Kidney epithelial cell (primary cell): ENCODE measurements at regions not wholly inside any gene's neighbourhood (a gene's known extent, or its start where the extent isn't known, plus 50 kb on each side); places are given as distances from the start of the nearest gene placed in this dataset.
"Not testable (repeated sequence)": the region's sequence is repeated elsewhere in the genome, so short reads cannot be mapped to it uniquely, and the experiment has no call there.

Experiments
- DNase-seq: peaks from one replicate; pipeline ENCODE4 v3.0.0-alpha.2; 2010; ENCODE audit warnings: low read depth
- H3K27me3 ChIP-seq: 2 replicates; pipeline ENCODE4 v1.6.0; 2011; ENCODE audit warnings: low read length; ENCODE audit not compliant: control insufficient read depth, insufficient read depth
- H3K36me3 ChIP-seq: 2 replicates; pipeline ENCODE4 v1.5.1; 2011; ENCODE audit warnings: low read length; ENCODE audit not compliant: control insufficient read depth, insufficient read depth
- H3K4me3 ChIP-seq: 2 replicates; pipeline ENCODE4 v1.5.1; 2011; ENCODE audit warnings: low read depth, mild to moderate bottlenecking, control low read depth, low read length
- TF ChIP-seq, protein P1 (sequence below): IDR thresholded peaks from 2 replicates; pipeline ENCODE4 v1.5.1; 2011; ENCODE audit warnings: mild to moderate bottlenecking, moderate library complexity, low read length, control low read depth, inconsistent platforms; ENCODE audit not compliant: insufficient read depth, poor library complexity, severe bottlenecking

DNA sequence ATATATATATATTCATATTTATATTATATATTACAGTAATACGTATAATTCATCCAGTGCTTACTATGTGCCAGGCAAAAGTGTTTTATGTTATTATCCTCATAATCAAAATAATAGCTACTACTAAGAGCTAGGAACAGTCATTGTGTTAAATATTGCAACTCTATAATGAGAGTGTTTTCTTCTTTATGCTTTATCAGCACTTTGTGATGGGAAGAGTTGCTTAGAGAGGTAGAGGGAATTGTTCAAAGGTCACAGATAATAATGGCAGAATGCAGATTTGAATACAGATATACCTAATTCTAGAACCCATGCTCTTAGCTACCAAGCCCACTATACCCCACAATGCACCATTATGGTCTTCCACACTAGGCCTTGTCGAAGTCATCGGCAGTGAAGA lies 318.8 kb upstream of the PPARGC1A start:
- Histone ChIP-seq H3K36me3 (no peaks in the 10 kb centered on the region), H3K4me3 (no peak overlapping the region), H3K27me3 (no peaks in the 10 kb centered on the region)
- DNase-seq: no peak
- TF ChIP-seq, protein P1, sequence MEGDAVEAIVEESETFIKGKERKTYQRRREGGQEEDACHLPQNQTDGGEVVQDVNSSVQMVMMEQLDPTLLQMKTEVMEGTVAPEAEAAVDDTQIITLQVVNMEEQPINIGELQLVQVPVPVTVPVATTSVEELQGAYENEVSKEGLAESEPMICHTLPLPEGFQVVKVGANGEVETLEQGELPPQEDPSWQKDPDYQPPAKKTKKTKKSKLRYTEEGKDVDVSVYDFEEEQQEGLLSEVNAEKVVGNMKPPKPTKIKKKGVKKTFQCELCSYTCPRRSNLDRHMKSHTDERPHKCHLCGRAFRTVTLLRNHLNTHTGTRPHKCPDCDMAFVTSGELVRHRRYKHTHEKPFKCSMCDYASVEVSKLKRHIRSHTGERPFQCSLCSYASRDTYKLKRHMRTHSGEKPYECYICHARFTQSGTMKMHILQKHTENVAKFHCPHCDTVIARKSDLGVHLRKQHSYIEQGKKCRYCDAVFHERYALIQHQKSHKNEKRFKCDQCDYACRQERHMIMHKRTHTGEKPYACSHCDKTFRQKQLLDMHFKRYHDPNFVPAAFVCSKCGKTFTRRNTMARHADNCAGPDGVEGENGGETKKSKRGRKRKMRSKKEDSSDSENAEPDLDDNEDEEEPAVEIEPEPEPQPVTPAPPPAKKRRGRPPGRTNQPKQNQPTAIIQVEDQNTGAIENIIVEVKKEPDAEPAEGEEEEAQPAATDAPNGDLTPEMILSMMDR: no peak

DNA sequence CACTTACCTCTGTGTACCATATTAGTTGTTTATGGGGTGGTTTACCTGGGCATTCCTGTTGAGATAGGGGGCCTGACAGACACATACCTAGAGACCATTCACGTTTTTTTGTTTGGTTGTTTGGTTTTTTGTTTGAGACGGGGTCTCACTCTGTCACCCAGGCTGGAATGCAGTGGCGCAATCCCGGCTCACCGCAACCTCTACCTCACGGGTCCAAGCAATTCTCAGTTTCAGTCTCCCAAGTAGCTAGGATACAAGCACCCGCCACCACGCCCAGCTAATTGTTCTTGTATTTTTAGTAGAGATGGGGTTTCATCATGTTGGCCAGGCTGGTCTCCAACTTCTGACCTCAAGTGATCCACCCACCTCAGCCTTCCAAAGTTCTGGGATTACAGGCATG lies 314.9 kb upstream of the PPARGC1A start:
- not testable (repeated sequence) for H3K27me3 ChIP-seq, DNase-seq

DNA sequence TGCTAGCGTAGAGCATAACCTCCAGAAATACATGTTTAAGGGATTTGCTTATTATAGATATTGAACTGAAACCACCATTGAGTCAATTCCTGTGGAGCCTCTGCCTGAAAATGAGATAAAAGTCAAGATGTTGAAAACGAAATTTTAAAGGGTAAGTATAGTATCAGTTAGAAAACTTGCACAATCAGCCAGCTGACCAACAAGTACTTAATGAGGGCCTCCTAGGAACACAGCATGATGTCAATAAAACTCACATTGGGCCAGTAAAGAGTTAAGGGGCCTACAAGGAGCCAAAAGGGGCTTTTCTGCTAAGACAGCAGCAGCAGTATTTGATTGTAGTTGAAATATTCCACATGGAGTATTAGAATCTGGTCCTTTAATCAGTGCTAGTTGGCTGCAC lies 314.1 kb upstream of the PPARGC1A start:
- no peak for DNase-seq
- no peak overlapping the region for H3K4me3 ChIP-seq
- TF ChIP-seq, protein P1: no peak
- no peaks in the 10 kb centered on the region for H3K27me3 ChIP-seq
- H3K36me3 ChIP-seq: no peaks in the 10 kb centered on the region

More for the DNA sequence above, 314.9 kb upstream of the PPARGC1A start:
- H3K4me3 ChIP-seq, H3K36me3 ChIP-seq: not testable (repeated sequence)

DNA sequence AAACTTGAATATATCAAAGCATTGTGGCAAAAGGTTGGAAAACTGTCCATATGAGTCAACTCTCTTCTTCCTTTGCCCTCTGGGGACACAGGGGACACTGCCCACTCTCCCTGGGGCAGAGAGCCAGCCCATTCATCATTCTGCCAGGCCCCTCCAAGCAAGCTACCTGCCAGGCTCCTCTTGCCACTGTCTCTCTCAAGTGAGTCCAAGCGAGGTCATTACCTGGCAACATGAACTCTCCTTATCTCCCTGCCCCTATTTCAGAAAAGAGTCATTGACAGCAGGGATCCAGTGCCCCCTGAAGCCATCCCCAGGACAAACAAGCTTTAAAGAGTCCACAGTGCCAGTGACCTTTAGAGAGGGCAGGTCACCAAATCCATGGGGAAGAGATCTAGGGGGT lies 312.7 kb upstream of the PPARGC1A start:
- Histone ChIP-seq H3K4me3 (no peak overlapping the region), H3K27me3 (no peaks in the 10 kb centered on the region), H3K36me3 (no peaks in the 10 kb centered on the region)
- no peak for DNase-seq
- TF ChIP-seq, protein P1: no peak

DNA sequence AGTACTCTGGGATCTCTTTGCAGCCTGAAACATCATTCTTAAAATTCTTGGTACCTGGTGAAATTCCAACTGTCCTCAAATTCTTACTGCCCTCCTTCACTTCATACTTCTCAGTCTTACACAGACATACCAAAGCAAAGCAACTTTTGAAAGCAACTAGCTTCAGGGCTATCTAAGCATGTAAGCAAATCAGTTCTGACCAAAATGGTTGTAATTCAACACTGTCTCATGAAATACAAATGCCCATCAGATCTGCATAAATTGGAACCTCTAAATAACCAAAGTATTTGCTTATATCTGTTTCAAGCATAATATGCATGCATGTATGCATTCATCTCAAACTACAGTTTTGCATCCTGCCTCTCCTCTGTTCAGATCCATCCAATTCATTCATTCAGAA lies 308.1 kb upstream of the PPARGC1A start:
- Histone ChIP-seq H3K36me3 (no peaks in the 10 kb centered on the region), H3K27me3 (no peaks in the 10 kb centered on the region), H3K4me3 (no peak overlapping the region)
- TF ChIP-seq, protein P1: no peak
- DNase-seq: no peak

DNA sequence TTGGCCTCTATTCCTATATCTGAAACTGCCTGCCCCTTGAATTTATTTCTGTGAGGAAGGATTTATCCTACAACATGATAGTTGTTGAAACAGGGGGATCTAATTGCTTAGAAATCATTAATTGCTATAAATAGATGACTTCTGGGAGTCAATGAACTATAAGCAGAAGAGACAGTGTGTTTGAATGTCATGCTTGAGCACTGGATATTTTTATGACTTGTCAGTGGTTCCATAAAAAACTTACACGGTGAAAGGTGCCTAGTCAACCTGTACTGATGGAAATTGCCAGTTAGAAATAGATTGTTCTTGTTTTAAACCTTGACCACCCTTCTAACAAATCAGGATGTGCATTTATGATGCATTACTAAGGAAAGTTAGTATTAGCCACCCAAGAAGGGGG lies 306.9 kb upstream of the PPARGC1A start:
- Histone ChIP-seq H3K36me3 (no peaks in the 10 kb centered on the region), H3K4me3 (no peak overlapping the region), H3K27me3 (no peaks in the 10 kb centered on the region)
- TF ChIP-seq, protein P1: no peak
- no peak for DNase-seq
